Effector memory CD4-positive, alpha-beta T cell (primary cell): ENCODE measurements at regions not wholly inside any gene's neighbourhood (a gene's known extent, or its start where the extent isn't known, plus 50 kb on each side); places are given as distances from the start of the nearest gene placed in this dataset.
"Not testable (repeated sequence)": the region's sequence is repeated elsewhere in the genome, so short reads cannot be mapped to it uniquely, and the experiment has no call there.

Experiments
- DNase-seq, 3 donors: peaks; one replicate each; pipeline ENCODE4 v3.0.0-alpha.2; 2020
- H3K27ac ChIP-seq: 2 replicates; pipeline ENCODE4 v1.7.0; 2013; ENCODE audit warnings: mild to moderate bottlenecking, low read length, moderate library complexity; ENCODE audit not compliant: insufficient read depth, poor library complexity, severe bottlenecking
- H3K27me3 ChIP-seq: replicated peaks from 2 replicates; pipeline ENCODE4 v1.7.0; 2013; ENCODE audit warnings: mild to moderate bottlenecking, low read length; ENCODE audit not compliant: insufficient read depth, control insufficient read depth, poor library complexity, severe bottlenecking
- H3K36me3 ChIP-seq: 2 replicates; pipeline ENCODE4 v1.7.0; 2013; ENCODE audit warnings: mild to moderate bottlenecking, low read length, moderate library complexity; ENCODE audit not compliant: control insufficient read depth, insufficient read depth
- H3K4me1 ChIP-seq: 2 replicates; pipeline ENCODE4 v1.7.0; 2013; ENCODE audit warnings: low read length, mild to moderate bottlenecking; ENCODE audit not compliant: control insufficient read depth, insufficient read depth, poor library complexity, severe bottlenecking
- H3K4me3 ChIP-seq: 2 replicates; pipeline ENCODE4 v1.7.0; 2013; ENCODE audit warnings: low read length, low read depth, mild to moderate bottlenecking; ENCODE audit not compliant: insufficient read depth, poor library complexity, severe bottlenecking
- H3K9me3 ChIP-seq: 2 replicates; pipeline ENCODE4 v1.7.0; 2013; ENCODE audit warnings: mild to moderate bottlenecking, low read length, moderate library complexity; ENCODE audit not compliant: control insufficient read depth

DNA sequence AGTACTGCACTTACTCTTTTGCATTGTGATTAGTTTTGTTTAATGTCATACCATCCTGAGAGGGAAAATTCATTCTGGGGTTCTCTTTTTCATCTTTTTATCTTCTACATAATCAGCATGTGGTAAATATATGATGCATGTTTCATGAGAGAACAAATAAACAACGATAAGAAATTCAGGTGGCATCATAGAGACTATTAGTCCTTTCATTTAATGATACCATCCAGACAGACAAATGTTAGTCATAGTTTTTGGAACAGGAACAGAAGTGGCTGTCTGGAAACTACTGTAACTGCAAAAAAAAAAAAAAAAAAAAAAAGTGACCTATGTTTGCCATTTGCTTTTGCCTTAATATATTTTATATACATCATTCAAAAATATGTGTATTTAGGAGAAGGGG is 761.0 kb downstream of the EPHA4 start:
- Histone ChIP-seq H3K36me3 (no peaks in the 10 kb centered on the region), H3K27me3 (no peaks in the 10 kb centered on the region), H3K9me3 (no peaks in the 10 kb centered on the region), H3K27ac (no peak overlapping the region), H3K4me1 (no peaks in the 10 kb centered on the region), H3K4me3 (no peak overlapping the region)
- DNase-seq = no peak

DNA sequence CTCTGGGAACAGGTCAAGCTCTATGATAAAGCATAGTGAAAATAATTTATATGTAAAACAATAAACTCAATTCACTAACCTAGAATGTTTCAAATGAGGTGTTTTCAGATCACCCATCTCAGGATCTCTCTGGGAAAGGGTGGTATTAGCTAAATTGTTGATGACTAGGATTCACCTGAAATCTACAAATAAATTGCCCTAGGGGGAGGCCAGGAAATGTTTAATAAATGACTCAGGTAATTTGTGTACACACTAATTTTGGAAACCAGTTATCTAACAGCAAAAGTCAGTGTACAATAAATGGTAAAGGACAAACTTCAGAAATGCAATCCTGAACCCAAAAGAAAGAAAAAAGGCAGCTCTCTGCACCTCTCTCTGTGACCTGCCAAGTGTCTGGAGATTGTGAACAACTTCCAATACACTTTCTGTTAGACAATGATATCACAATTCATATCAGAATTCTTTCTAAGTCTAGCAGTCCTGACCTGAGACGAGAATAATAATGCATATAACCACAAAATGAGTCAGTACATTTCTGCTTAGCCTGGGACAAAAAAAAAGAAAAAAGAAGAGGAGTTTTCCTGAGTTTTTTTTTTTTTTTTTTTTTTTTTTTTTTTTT is 760.0 kb downstream of the EPHA4 start:
- H3K9me3 ChIP-seq = no peaks in the 10 kb centered on the region
- H3K27ac ChIP-seq = no peak overlapping the region
- H3K4me3 ChIP-seq = no peak overlapping the region
- H3K27me3 ChIP-seq = no peaks in the 10 kb centered on the region
- DNase-seq = no peak
- H3K4me1 ChIP-seq = no peaks in the 10 kb centered on the region
- H3K36me3 ChIP-seq = no peaks in the 10 kb centered on the region

DNA sequence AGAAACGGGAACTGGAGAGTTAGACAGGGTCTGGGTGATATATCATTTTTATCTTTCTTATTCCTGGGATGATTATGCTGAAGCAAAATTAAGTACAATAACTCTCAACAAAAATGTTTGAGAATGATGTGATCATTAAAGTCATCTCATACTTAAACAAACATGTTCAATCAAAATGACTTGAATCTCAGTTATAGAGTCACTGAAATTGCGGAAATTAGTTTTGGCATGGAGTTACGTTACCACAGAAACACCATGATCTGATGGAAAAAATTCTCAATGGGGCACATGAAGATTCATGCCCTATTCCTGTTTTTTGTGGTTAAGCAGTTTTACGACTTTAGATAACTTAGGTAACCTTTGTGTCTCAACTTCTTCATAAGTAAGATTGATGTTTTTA is 757.7 kb downstream of the EPHA4 start:
- no peak overlapping the region for H3K4me3 ChIP-seq
- no peaks in the 10 kb centered on the region for H3K36me3 ChIP-seq
- no peaks in the 10 kb centered on the region for H3K9me3 ChIP-seq
- no peak overlapping the region for H3K27ac ChIP-seq
- H3K4me1 ChIP-seq = no peaks in the 10 kb centered on the region
- H3K27me3 ChIP-seq = no peaks in the 10 kb centered on the region
- DNase-seq = no peak

DNA sequence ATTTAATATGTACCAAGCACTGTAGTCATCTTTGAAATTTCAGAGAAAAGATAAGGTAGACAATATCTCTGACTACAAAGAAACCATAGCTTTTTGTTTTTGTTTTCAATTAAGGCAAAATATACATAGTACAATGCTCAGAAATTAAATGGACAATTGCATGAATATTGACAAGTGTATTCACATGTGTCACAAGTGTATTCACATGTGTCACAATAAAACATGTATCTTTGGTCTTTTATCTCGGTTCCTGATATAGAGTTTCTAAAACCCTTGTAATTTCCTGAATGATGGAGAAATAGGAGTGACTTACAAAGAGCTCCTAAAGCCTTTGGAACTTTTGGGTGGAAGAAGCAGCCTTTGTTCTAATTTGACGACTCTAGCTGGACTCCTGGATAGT is 756.4 kb downstream of the EPHA4 start:
- DNase-seq = no peak
- Histone ChIP-seq H3K4me3 (no peak overlapping the region), H3K9me3 (no peaks in the 10 kb centered on the region), H3K4me1 (no peaks in the 10 kb centered on the region), H3K27me3 (no peaks in the 10 kb centered on the region), H3K27ac (no peak overlapping the region), H3K36me3 (no peaks in the 10 kb centered on the region)

DNA sequence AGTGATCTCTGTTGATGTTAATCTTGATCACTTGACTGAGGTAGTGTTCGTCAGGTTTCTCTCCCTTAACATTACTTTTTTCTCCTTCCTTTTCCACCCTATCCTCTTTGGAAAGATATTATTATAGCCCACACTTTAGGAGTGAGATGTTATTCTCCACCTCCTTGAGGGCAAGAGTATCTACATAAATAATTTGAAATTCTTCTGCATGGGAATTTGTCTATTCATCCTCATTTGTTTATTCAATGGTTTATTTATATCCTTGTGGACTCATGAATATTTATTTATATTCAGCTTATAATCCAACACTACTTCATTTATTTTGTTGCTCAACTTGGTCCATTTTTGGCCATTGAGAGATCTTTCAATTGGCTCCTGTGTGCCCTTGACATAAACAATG is 750.4 kb downstream of the EPHA4 start:
- DNase-seq = no peak
- H3K36me3 ChIP-seq = no peaks in the 10 kb centered on the region

DNA sequence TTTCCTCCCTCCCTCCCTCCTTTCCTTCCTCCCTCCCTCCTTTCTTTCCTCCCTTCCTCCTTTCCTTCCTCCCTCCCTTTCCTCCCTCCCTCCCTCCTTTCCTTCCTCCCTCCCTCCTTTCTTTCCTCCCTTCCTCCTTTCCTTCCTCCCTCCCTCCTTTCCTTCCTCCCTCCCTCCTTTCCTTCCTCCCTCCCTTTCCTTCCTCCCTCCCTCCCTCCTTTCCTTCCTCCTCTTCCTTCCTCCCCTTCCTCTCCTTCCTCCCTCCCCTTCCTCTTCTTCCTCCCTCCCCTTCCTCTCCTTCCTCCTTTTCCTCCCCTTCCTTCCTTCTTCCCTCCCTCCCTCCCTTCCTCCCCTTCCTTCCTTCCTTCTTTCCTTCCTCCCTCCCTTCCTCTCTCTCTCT is 748.5 kb downstream of the EPHA4 start:
- not testable (repeated sequence) for H3K27ac ChIP-seq, DNase-seq, H3K4me1 ChIP-seq, H3K27me3 ChIP-seq, H3K36me3 ChIP-seq, H3K9me3 ChIP-seq, H3K4me3 ChIP-seq

More for the DNA sequence above, 750.4 kb downstream of the EPHA4 start:
- Histone ChIP-seq H3K4me3 (no peak overlapping the region), H3K4me1 (no peaks in the 10 kb centered on the region), H3K27ac (no peak overlapping the region), H3K9me3 (no peaks in the 10 kb centered on the region), H3K27me3 (no peaks in the 10 kb centered on the region)

DNA sequence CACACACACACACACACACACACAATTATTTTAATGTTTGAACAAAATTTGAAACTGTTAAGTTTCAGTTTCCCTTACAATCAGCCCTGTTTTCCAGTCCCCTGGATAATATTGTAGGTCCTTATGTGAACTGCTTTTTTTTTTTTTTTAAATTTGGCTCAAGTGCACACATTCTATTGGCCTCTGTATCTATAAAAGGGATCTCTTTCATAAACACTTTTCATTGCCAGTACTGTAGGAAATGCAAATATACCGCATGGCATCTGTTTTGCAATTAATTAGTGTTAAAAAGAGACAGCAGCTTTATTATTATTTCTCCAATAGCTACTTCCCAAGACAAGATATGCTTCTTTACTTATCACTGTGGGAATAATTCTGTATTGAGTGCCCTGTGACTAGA is 738.7 kb downstream of the EPHA4 start:
- H3K27ac ChIP-seq = no peak overlapping the region
- DNase-seq = no peak
- H3K27me3 ChIP-seq = no peaks in the 10 kb centered on the region
- H3K4me3 ChIP-seq = no peak overlapping the region
- no peaks in the 10 kb centered on the region for H3K9me3 ChIP-seq
- H3K36me3 ChIP-seq = no peaks in the 10 kb centered on the region
- no peaks in the 10 kb centered on the region for H3K4me1 ChIP-seq

DNA sequence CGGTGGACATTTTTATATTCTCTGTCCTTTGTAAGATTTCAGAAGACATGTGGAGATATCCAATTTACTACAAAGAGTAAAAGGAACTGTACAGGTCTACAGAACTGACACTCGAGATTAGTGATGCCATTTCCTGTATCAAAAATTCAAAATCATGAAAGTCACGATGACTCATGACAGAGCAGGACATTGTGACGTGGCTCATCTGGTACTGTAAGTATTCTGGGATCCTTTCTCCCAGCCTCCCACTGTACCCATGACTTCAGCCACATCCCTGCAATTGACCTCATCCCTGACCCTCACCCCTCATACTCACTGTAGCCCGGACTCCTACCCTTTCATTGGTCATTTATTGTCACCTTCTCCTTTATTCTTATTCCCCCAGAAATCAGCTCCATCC is 736.5 kb downstream of the EPHA4 start:
- H3K36me3 ChIP-seq = no peaks in the 10 kb centered on the region
- H3K27me3 ChIP-seq = no peaks in the 10 kb centered on the region
- H3K4me1 ChIP-seq = no peaks in the 10 kb centered on the region
- no peak overlapping the region for H3K27ac ChIP-seq
- no peak overlapping the region for H3K4me3 ChIP-seq
- H3K9me3 ChIP-seq = no peaks in the 10 kb centered on the region
- DNase-seq = no peak

DNA sequence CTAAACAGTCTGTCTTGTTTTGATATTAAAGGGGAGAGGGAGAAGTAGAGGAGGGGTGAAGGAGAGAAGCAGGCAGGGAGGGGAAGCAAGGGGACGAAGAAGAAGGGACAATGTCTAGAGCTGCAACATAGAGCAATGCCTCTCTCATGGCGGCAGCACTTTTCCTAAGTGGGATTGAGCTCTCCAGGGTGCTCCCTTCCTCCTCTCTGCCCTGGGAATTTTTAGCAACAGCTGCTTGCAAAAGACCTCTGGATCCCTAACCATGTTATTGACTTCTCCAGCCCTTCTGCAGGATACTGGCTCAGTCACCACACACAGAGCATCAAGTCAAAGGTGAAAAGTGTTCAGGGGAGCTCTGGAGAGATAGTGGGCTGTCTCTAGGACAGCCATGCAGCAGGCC is 734.9 kb downstream of the EPHA4 start:
- DNase-seq = no peak
- no peaks in the 10 kb centered on the region for H3K4me1 ChIP-seq
- no peak overlapping the region for H3K27ac ChIP-seq
- no peaks in the 10 kb centered on the region for H3K9me3 ChIP-seq
- no peaks in the 10 kb centered on the region for H3K36me3 ChIP-seq
- H3K4me3 ChIP-seq = no peak overlapping the region
- H3K27me3 ChIP-seq = no peaks in the 10 kb centered on the region

DNA sequence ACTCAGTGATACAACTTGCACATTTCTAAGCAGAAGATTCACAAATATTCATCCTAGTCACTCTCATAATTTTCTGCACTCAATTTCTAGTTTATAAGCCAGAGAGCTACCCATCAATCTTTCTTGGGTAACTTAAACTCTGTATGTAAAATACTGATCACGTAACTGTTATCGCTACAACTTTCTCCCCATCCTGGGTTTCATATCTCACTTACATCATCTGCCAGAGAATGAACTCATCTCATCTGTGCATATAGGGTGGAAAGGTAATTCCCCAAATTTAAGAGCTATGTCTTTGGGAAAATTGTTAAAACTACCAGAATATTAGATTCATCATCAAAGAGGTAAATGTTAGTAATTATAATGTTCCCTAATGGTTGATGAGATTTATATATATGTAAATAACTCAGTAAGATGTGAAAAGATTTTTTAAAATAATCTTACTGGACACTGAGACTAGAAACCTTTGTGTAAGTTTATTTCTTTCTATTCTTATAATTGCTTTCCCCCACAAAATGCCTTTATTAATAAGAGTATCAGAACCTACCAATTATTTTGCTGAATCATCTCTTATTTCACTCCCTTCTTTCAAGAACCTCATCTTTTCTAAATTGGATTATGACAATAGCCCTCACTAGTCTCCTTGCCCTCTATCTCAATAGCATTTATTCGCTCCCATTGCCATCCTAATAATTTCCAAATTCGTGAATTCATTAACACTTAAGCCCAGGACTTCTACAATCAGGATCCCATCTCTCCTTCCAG is 729.0 kb downstream of the EPHA4 start:
- Histone ChIP-seq H3K27ac (no peak overlapping the region), H3K4me3 (no peak overlapping the region), H3K36me3 (no peaks in the 10 kb centered on the region), H3K27me3 (no peaks in the 10 kb centered on the region), H3K4me1 (no peaks in the 10 kb centered on the region), H3K9me3 (no peaks in the 10 kb centered on the region)
- DNase-seq = no peak
